Stimulated activated memory B cell treated with anti-CD40 and anti-IgM and Interleukin-4, amounts not matched to agents 10 μg/mL and 1 μg/mL and 100 μg/mL, for 72 hours (primary cell): ENCODE measurements at regions not wholly inside any gene's neighbourhood (a gene's known extent, or its start where the extent isn't known, plus 50 kb on each side); places are given as distances from the start of the nearest gene placed in this dataset.

Source experiments
- ATAC-seq: fragments of 150-1000 bp; cut with Tn5 transposase; 2 replicates; pipeline ENCODE4 v1.10.0; 2021
- H3K27ac Mint-ChIP-seq: one replicate; pipeline ENCODE4 v1.8.0; 2022; ENCODE audit warnings: mild to moderate bottlenecking, mixed read lengths
- H3K27me3 Mint-ChIP-seq: one replicate; pipeline ENCODE4 v1.8.0; 2022; ENCODE audit warnings: mixed read lengths
- H3K36me3 Mint-ChIP-seq: one replicate; pipeline ENCODE4 v1.8.0; 2022; ENCODE audit warnings: mixed read lengths
- H3K4me1 Mint-ChIP-seq: one replicate; pipeline ENCODE4 v1.8.0; 2022; ENCODE audit warnings: mixed read lengths
- H3K4me3 Mint-ChIP-seq: one replicate; pipeline ENCODE4 v1.8.0; 2022; ENCODE audit warnings: mild to moderate bottlenecking, moderate library complexity, mixed read lengths
- H3K9me3 Mint-ChIP-seq: one replicate; pipeline ENCODE4 v1.8.0; 2022; ENCODE audit warnings: mixed read lengths

DNA sequence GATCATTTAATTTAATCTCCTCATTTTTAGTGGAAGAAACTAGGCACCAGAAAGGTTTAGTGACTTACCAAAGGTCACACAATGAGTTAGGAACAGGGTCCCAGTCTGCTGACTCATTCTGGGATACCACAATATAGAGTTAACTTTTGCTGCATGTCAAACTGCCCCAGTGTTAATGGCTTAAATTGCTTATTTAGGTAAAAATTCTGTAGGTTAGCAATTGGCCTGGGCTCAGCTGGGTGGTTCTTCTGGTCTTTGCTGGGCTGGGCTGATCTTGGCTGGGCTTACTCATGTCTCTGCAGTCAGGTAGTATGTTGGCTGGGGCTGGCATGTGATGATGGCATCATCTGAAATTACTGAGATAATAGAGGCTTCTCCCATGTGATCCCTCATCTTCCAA, 111.6 kb downstream of the EMX2 start:
- Mint-ChIP-seq H3K27ac (no peak overlapping the region), H3K36me3 (no peaks in the 10 kb centered on the region), H3K4me3 (no peak overlapping the region), H3K9me3 (peaks cover 13% of the 10 kb centered on the region), H3K27me3 (no peaks in the 10 kb centered on the region), H3K4me1 (peaks cover 23% of the 10 kb centered on the region)
- no peak for ATAC-seq

DNA sequence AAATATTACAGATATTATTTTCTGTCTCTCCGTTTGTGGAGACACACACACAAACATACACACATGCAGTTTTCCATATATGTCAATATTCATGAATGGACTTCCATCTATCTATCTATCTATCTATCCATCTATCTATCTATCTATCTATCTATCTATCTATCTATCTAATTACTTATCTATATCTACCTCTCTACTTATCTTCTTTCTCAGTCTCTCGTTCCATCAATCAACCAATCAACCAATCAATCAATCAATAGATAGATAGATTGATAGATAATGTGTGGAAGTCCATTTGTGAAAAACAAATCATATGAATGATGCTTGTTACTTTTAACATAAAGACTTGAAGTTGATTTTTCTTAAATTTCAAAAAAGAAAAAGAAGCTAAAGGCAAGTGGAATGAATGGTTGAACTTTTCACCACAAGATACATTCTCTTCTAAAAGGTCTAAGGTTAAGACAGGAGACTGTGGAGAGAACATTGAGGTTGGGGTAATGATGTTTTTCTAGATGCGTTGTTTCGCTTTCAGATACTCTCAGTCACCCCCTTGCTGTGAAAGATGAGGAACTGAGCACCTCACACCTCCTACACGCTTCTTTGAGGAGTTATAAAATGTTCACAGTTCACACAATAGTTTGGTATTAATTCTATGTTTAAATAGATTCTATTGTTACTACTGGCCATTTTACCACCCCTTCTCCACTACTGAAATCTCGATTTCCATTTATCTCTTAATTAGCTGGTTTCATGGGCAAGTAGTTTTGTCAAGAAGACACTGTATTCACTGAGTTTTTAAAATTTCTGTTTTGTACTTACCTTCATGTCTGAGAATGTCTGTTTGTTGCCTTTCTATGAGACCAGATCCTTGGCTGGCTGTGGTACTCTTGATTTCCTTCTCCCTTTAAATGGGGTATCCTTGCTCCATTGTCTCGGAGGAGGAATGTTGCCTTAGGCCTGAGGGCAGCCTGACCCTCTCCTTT, 114.1 kb downstream of the EMX2 start:
- H3K36me3 Mint-ChIP-seq, result no peaks in the 10 kb centered on the region
- H3K4me3 Mint-ChIP-seq, result peak overlapping the region; percentile 8
- H3K9me3 Mint-ChIP-seq, result peaks cover 8% of the 10 kb centered on the region
- H3K4me1 Mint-ChIP-seq, result peaks cover 23% of the 10 kb centered on the region
- peak overlapping the region; percentile 68 for H3K27ac Mint-ChIP-seq
- no peaks in the 10 kb centered on the region for H3K27me3 Mint-ChIP-seq
- peak; percentile 83 for ATAC-seq

DNA sequence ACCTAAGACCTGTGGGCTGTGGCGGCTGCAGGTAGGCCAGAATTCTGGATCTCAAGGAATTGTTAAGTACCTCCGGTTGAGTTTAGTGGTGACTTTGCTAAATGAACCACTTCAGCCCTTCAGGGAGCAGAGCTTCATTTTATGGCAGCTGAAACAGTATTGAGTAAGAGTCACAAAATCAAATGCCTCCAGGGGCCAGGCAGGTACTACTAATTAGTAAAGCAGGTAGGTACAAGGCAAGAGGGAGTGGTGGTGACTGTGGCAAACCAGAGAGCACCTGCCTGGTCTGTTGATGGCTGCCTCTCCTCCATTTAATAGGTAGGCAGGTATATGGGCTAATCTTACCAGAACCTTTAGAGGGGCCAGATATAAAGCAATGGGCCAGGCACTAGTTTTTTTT, 118.8 kb downstream of the EMX2 start:
- H3K9me3 Mint-ChIP-seq, result no peaks in the 10 kb centered on the region
- no peak overlapping the region for H3K27ac Mint-ChIP-seq
- no peaks in the 10 kb centered on the region for H3K36me3 Mint-ChIP-seq
- ATAC-seq, result no peak
- H3K4me1 Mint-ChIP-seq, result peaks cover 15% of the 10 kb centered on the region
- no peak overlapping the region for H3K4me3 Mint-ChIP-seq
- no peaks in the 10 kb centered on the region for H3K27me3 Mint-ChIP-seq

DNA sequence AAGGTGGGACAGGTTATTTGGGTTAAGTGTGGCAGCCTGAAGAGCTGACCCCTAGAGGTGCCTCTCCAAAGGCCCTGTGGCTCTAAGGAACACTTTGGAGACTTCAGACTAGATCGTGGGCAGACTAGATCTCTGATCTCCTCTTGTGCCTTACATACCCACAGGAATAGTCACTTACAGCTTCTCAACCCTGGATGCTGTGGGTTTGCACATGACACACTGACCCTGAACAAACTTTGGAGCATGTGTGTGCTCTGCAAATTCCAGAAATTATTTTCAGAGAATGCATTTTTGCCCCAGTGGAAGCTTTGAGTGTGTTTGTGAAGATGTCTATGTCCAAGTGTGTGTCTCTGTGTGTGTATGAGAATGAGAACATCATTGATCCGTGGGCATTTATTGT, 119.6 kb downstream of the EMX2 start:
- H3K36me3 Mint-ChIP-seq, result no peaks in the 10 kb centered on the region
- no peak overlapping the region for H3K4me3 Mint-ChIP-seq
- no peak overlapping the region for H3K27ac Mint-ChIP-seq
- no peaks in the 10 kb centered on the region for H3K9me3 Mint-ChIP-seq
- no peak for ATAC-seq
- peaks cover 7% of the 10 kb centered on the region for H3K4me1 Mint-ChIP-seq
- H3K27me3 Mint-ChIP-seq, result no peaks in the 10 kb centered on the region

DNA sequence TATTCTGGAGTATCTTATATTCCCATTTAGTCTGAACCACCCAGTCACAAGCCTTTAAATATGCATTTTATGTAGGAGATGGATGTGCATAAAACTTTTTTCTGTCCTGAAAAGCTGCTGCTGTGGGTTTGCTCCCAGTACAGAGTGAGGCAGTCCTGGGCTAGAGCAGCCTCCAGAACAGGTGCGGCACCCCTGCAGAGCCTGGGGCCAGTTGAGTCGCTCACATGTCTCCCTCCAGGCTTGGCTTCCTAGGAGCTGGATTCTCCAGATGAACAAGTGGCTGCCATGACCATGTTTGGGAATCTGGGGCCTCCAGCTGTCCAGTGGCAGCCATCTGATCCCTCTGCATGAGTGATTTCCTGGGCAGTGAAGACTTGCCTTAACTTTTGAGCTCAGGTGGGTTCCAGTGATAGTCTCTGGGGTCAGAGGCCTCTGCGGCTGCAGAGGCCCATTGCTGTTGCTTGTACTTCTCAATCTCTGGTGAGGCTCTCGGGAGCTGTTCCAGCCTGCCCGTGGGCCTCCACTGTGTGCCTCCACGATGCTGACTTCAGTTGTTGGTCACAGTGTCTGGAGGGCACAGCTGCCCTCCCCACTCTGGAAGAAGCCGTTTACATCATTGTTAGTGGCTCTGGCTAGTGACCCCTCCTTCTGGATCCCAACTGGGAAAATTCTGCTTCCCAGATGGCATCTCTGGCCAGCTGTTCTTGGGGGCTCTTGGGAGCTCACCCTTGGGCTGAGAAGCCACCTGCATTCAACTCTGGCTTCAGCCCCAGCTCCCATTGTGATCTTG, 120.4 kb downstream of the EMX2 start:
- Mint-ChIP-seq H3K9me3 (no peaks in the 10 kb centered on the region), H3K36me3 (no peaks in the 10 kb centered on the region), H3K4me1 (no peaks in the 10 kb centered on the region), H3K27me3 (no peaks in the 10 kb centered on the region), H3K4me3 (no peak overlapping the region), H3K27ac (no peak overlapping the region)
- ATAC-seq, result no peak

DNA sequence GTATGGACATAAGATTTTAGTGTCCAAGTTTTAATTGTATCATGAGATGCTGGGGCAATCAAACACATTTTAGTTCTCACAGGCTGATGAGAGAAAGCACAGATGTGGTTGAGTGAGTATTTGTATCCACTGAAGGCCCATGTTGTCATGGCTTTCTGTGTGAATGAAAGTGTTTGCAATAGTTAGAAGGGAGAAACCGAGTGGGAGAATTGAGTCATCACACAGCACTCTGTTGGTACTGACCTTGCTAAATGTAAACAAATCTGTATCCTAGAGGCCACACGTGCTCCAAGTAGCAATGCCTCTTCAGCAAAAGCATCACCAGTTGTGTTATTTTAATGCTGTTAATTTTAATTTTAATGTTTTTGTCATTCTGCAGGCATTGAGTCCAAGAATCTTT, 121.2 kb downstream of the EMX2 start:
- ATAC-seq, result no peak
- Mint-ChIP-seq H3K27ac (no peak overlapping the region), H3K27me3 (no peaks in the 10 kb centered on the region), H3K9me3 (no peaks in the 10 kb centered on the region), H3K4me1 (no peaks in the 10 kb centered on the region), H3K36me3 (no peaks in the 10 kb centered on the region), H3K4me3 (no peak overlapping the region)

DNA sequence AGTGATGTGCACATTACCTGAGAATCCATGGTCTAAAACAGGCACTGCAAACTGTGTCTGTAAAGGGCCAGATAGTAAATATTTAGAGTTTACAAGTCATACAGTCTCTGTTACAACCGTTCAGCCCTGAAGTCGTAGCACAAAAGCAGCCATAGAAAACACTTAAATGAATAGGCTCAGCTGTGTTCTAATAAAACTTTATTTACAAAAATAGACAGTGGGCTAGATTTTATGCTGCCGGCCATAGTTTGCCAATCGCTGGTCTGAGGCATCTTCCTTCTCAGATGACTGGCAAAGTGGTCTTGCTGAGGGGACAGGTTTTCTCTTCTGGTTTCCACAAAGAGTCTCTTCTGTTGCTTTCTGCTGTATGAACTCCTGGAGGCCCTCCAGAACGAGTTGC, 121.7 kb downstream of the EMX2 start:
- no peak for ATAC-seq
- Mint-ChIP-seq H3K27ac (no peak overlapping the region), H3K4me1 (no peaks in the 10 kb centered on the region), H3K27me3 (no peaks in the 10 kb centered on the region), H3K36me3 (no peaks in the 10 kb centered on the region), H3K4me3 (no peak overlapping the region), H3K9me3 (no peaks in the 10 kb centered on the region)

DNA sequence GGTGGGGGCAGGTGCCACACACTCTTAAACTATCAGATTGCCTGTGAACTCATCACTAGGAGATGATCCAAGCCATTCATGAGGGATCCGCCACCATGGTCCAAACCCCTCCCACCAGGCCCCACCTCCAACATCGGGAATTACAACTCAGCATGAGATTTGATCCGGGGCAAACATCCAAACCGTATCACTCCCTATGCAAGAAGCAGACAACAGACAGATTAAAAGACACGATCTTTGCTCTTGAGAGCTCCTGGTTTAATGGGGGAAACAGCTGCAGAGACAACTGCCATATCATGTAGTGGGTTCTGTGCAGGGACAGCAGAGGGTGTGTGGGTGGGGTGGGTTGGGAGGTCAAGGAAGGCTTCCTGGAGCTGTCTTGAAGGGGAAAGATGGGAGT, 123.6 kb downstream of the EMX2 start:
- no peaks in the 10 kb centered on the region for H3K36me3 Mint-ChIP-seq
- H3K9me3 Mint-ChIP-seq, result no peaks in the 10 kb centered on the region
- no peak overlapping the region for H3K27ac Mint-ChIP-seq
- no peaks in the 10 kb centered on the region for H3K4me1 Mint-ChIP-seq
- no peak for ATAC-seq
- no peaks in the 10 kb centered on the region for H3K27me3 Mint-ChIP-seq
- no peak overlapping the region for H3K4me3 Mint-ChIP-seq

DNA sequence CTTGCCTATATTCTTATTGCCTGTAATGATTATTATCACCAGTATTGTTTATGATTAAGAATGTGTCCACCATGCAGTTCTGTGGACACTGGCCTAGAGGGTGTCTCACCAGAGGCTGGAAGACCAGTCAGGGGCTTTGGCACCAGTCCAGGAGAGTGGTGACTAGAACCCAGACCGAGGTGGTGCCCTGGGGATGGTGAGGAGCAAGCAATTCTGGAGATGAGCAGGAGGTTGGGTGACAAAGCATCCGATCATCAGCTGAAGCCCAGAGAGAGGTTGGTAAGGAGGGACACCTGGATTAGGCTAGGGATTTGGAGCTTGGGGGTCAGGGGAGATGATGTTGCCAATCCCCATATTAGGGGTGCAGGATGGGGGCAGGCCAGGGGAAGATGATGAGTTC, 124.4 kb downstream of the EMX2 start:
- H3K36me3 Mint-ChIP-seq, result no peaks in the 10 kb centered on the region
- H3K4me3 Mint-ChIP-seq, result no peak overlapping the region
- H3K9me3 Mint-ChIP-seq, result no peaks in the 10 kb centered on the region
- no peak for ATAC-seq
- H3K4me1 Mint-ChIP-seq, result no peaks in the 10 kb centered on the region
- H3K27me3 Mint-ChIP-seq, result no peaks in the 10 kb centered on the region
- no peak overlapping the region for H3K27ac Mint-ChIP-seq

DNA sequence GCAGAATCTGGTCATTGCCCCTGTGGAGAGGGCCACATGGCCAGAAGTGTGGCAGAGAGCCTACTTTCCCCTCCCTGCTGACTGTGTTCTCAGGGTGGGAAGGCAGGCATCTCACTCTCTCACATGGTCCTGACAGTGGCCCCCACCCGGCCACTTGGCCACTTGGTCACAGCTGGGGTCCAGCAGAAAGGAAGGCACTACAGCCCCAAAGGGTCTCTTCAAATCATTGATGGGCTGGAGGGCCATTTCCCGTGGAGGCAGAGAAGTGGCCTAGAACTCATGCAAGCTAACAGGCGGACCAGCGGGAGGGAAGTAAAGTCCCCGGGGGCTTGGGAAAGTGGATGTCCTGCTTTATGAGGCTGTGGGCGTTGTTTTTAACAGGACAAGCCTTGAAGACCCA, 125.3 kb downstream of the EMX2 start:
- no peak for ATAC-seq

DNA sequence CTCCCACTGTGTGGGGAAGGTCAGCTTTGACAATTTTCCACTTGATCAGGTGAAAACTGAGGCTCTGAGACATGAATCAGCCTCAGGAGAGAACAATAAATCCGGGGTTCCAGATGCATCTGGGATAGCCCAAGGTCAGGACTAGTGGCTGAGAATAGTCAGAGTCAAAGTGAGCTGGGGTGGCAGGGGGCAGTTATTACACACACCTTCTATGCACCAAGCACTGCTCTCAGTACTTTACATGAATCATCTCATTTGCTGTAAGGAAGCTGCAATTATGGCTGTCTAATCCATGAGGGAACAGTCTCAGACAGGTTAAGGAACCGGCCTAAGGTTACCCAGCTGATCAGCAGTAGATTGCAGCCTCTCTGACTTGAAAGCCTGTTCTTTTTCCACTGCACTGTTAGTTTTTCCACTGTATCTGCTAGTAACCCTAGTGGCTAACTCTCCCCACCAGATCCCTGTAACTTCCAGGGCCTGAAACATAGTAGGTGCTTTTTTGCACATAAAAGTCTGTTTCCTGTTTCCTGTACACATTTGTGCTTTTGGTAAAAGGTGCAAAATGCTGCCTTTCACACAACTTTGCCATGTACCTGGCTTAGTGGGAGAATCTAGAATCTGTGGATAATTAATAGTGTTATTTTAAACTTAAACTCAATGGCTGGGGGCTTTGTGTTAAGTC, 125.9 kb downstream of the EMX2 start:
- Mint-ChIP-seq H3K4me1 (no peaks in the 10 kb centered on the region), H3K4me3 (no peak overlapping the region)
- ATAC-seq, result no peak

More for the DNA sequence above, 125.3 kb downstream of the EMX2 start:
- Mint-ChIP-seq H3K27ac (no peak overlapping the region), H3K9me3 (no peaks in the 10 kb centered on the region), H3K36me3 (no peaks in the 10 kb centered on the region), H3K4me3 (no peak overlapping the region), H3K27me3 (no peaks in the 10 kb centered on the region), H3K4me1 (no peaks in the 10 kb centered on the region)

DNA sequence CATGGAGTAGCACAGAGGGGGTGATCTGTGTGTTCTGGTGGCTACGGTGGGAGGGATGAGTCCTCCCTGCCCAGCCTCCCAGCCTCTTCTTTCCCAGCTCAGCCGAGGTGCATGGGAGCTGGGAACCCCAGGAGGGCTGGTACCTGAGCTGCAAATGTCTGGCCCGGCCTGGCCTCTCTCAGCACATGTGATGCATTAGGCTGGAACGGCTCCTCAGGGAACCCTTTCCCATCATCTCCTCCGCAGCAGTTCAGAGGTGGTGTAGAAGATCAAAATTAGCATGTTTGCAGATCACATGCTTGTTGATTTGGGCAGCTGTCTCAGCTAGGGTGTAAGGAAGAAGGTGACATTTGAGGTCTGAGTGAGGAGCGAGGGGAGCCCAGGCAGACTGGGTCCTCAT, 126.6 kb downstream of the EMX2 start:
- ATAC-seq, result no peak
- no peaks in the 10 kb centered on the region for H3K36me3 Mint-ChIP-seq
- no peaks in the 10 kb centered on the region for H3K9me3 Mint-ChIP-seq
- H3K4me3 Mint-ChIP-seq, result no peak overlapping the region
- H3K27ac Mint-ChIP-seq, result no peak overlapping the region
- H3K27me3 Mint-ChIP-seq, result no peaks in the 10 kb centered on the region
- H3K4me1 Mint-ChIP-seq, result no peaks in the 10 kb centered on the region

More for the DNA sequence above, 125.9 kb downstream of the EMX2 start:
- Mint-ChIP-seq H3K27me3 (no peaks in the 10 kb centered on the region), H3K36me3 (no peaks in the 10 kb centered on the region), H3K27ac (no peak overlapping the region), H3K9me3 (no peaks in the 10 kb centered on the region)

DNA sequence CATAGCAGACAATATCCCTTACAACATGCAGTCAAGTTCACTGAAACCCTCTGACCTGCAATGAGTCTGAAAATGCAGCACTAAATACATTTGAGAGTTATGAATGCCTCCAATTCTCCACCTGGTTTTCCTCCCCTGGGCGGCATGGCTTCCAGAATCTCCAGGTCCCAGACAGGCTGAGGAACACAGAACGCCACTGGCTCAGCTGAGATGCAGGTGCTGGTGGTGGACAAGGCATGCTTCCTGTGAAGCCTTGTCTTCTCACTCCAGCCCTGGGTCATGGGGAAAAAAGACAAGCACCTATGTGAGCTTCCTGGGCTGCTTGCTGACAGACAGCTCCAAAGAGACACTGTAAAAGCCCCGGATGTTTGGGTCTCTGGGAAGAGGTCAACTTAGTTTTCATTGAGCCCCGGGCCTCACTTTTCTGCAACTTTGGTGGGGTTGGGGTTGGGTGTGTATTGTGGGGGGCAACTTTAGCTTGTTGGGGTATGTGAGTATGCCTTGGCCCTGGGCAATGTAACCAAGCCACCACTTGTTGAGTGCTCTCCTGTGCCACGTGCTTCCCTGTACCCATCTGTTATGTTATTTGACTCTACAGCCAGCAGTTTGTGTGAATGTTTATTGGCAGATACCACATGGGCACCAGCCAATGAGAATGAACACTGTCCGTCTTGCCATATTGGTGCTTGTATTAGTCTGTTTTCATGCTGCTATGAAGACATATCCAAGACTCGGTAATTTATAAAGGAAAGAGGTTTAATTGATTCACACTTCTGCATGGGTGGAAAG, 127.8 kb downstream of the EMX2 start:
- no peaks in the 10 kb centered on the region for H3K9me3 Mint-ChIP-seq
- H3K27ac Mint-ChIP-seq, result no peak overlapping the region
- H3K4me1 Mint-ChIP-seq, result no peaks in the 10 kb centered on the region
- no peaks in the 10 kb centered on the region for H3K27me3 Mint-ChIP-seq
- no peaks in the 10 kb centered on the region for H3K36me3 Mint-ChIP-seq
- no peak overlapping the region for H3K4me3 Mint-ChIP-seq
- ATAC-seq, result no peak

DNA sequence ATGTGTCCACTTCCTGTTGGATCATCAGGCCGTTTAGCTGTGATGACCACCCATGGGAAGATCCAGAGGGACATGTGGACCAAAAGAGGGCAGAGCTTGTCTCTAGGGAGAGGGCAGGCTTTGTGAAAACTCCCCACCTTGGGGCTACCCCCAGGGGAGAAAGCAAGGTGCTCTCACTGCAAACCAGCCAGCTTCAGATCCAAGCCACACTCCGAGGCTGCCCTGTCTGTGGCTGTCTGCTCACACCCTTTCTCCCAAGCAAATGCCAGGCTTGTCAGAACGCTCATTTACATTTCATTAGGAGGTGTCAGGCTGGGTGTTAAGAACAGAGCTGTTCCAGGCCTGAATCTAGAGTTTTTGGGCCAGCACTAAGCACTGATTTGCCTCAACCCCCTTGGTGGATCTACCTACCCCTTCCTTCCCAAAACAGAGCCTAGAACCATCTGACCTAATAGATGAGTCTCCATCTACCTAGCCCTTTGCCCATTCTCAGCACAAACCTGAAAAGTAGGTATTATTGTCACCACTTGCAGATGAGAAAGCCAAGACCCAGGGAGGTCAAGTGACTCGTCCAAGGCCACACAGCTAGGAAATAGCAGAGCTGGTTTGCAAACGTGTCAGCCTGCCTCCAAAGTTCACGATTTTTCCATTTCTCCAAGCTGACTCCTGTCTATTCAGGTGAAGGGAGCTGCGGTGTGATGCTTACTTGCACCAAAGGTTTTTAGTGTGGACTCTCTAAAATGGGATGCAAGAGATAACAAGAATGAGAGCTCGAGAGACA, 130.9 kb downstream of the EMX2 start:
- no peak for ATAC-seq
- Mint-ChIP-seq H3K36me3 (no peaks in the 10 kb centered on the region), H3K27me3 (peaks cover 17% of the 10 kb centered on the region), H3K4me1 (no peaks in the 10 kb centered on the region), H3K4me3 (no peak overlapping the region), H3K27ac (no peak overlapping the region), H3K9me3 (no peaks in the 10 kb centered on the region)
